Peyer's patch (tissue), 4 donors: ENCODE measurements at regions not wholly inside any gene's neighbourhood (a gene's known extent, or its start where the extent isn't known, plus 50 kb on each side); places are given as distances from the start of the nearest gene placed in this dataset.

Experiments used
- DNase-seq, 3 donors: peaks; one replicate each; pipeline ENCODE4 v3.0.0-alpha.2; 2017 to 2019
- H3K27ac ChIP-seq, 4 donors: fragments of 200-600 bp; sonication (generic); one replicate each; pipeline ENCODE4 v1.5.1; 2016 to 2019
- H3K27me3 ChIP-seq, 2 donors: fragments of 200-600 bp; sonication (generic); one replicate each; pipeline ENCODE4 v1.5.1; 2019
- H3K36me3 ChIP-seq, 3 donors: fragments of 200-600 bp; sonication (generic); one replicate each; pipeline ENCODE4 v1.5.1; 2016 to 2019
- H3K4me1 ChIP-seq, 4 donors: fragments of 200-600 bp; sonication (generic); one replicate each; pipeline ENCODE4 v1.5.1; 2016 to 2019
- H3K4me3 ChIP-seq, 4 donors: fragments of 200-600 bp; sonication (generic); 1 replicate in 3 of 4; 2 replicates in 1 of 4; pipeline ENCODE4 v1.5.1; 2016 to 2019; ENCODE audit warnings: mild to moderate bottlenecking in 1 of 4
- H3K9me3 ChIP-seq, 4 donors: fragments of 200-600 bp; sonication (generic); one replicate each; pipeline ENCODE4 v1.5.1; 2016 to 2019; ENCODE audit warnings: mild to moderate bottlenecking in 1 of 4
- POLR2A ChIP-seq, 2 donors: fragments of 450-650 bp; IDR thresholded peaks; one replicate each; pipeline ENCODE4 v1.5.1; 2017; ENCODE audit warnings: antibody characterized with exemption in 2 of 2, mild to moderate bottlenecking in 2 of 2, moderate library complexity in 2 of 2
- TF ChIP-seq, protein P1 (sequence below), 6 experiments: fragments of 450-650 bp in 4 of 6; fragments of 200-600 bp in 2 of 6; sonication (generic) in 1 of 6; IDR thresholded peaks; one replicate each; pipeline ENCODE4 v1.5.1; 2017 to 2019; ENCODE audit warnings: antibody characterized with exemption in 6 of 6, mild to moderate bottlenecking in 3 of 6, moderate library complexity in 1 of 6

DNA sequence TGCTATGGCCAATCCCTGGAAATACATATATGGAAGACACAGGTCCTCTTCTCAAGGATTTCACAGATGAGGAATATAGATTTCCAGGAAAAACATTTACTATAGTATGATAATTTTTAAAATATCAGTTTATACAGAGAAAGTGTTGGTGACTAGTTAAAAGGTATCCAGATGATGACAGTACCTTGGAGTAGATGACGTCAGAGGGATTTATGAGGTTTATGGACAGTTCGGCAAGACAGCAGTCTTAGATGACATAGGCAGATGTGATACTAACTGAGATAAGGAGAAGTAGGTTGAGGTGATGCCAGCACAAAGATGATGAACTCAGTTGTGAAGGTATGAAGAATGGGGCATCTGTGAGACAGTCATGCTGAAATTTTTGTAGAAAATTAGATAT is 750.3 kb downstream of the PRELID2 start:
- Histone ChIP-seq H3K9me3 (no peaks in the 10 kb centered on the region), H3K27ac (no peak overlapping the region), H3K4me1 (no peaks in the 10 kb centered on the region), H3K27me3 (no peaks in the 10 kb centered on the region), H3K36me3 (no peaks in the 10 kb centered on the region), H3K4me3 (no peak overlapping the region)
- TF ChIP-seq, protein P1, sequence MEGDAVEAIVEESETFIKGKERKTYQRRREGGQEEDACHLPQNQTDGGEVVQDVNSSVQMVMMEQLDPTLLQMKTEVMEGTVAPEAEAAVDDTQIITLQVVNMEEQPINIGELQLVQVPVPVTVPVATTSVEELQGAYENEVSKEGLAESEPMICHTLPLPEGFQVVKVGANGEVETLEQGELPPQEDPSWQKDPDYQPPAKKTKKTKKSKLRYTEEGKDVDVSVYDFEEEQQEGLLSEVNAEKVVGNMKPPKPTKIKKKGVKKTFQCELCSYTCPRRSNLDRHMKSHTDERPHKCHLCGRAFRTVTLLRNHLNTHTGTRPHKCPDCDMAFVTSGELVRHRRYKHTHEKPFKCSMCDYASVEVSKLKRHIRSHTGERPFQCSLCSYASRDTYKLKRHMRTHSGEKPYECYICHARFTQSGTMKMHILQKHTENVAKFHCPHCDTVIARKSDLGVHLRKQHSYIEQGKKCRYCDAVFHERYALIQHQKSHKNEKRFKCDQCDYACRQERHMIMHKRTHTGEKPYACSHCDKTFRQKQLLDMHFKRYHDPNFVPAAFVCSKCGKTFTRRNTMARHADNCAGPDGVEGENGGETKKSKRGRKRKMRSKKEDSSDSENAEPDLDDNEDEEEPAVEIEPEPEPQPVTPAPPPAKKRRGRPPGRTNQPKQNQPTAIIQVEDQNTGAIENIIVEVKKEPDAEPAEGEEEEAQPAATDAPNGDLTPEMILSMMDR (IDR thresholded peaks at IDR 0.05), result no peak
- no peak for TF ChIP-seq POLR2A (IDR thresholded peaks at IDR 0.05)
- DNase-seq, result no peak

DNA sequence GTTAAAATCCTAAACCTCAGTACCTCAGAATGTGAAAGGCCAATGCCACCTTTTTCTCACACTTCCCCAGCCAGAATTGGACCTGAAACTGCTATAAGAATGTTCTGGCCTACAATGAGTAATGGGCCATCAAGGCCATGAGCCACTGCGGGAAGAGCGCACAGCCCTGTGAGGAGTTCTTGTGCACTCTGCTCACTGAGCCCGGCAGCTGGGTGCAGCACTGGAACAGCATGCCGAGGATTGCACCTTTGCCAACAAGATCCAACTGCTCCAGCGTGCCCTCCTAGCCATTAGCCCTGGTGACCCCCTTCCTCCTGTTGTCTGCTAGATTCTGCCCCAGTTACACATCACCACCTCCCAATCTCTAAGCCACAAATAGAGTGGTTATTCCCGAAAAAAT is 758.1 kb downstream of the PRELID2 start:
- Histone ChIP-seq H3K9me3 (no peaks in the 10 kb centered on the region), H3K36me3 (no peaks in the 10 kb centered on the region), H3K27me3 (no peaks in the 10 kb centered on the region), H3K4me1 (no peaks in the 10 kb centered on the region), H3K27ac (no peak overlapping the region), H3K4me3 (no peak overlapping the region)
- TF ChIP-seq, protein P1 (IDR thresholded peaks at IDR 0.05), result no peak
- no peak for TF ChIP-seq POLR2A (IDR thresholded peaks at IDR 0.05)
- no peak for DNase-seq

DNA sequence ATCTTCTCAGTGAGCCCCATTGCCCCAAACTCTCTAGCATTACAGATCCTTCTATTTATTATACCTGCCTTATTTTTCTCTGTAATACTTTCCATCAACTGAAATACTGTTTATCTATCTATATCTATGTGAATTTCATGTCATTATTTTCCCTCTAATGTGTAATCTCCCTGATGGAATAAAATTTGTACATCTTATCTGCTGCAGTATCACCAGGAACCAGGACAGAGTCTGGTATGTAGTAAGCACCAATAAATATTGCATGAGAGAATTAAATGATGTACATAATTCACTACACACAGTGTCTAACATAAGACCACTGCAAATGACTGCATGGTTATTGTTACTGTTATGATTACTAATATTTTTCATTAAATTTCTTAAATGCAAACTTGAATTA is 759.1 kb downstream of the PRELID2 start:
- Histone ChIP-seq H3K27ac (no peak overlapping the region), H3K4me1 (no peaks in the 10 kb centered on the region), H3K27me3 (no peaks in the 10 kb centered on the region), H3K4me3 (no peak overlapping the region), H3K36me3 (no peaks in the 10 kb centered on the region), H3K9me3 (no peaks in the 10 kb centered on the region)
- no peak for DNase-seq
- TF ChIP-seq, protein P1 (IDR thresholded peaks at IDR 0.05), result no peak
- no peak for TF ChIP-seq POLR2A (IDR thresholded peaks at IDR 0.05)

DNA sequence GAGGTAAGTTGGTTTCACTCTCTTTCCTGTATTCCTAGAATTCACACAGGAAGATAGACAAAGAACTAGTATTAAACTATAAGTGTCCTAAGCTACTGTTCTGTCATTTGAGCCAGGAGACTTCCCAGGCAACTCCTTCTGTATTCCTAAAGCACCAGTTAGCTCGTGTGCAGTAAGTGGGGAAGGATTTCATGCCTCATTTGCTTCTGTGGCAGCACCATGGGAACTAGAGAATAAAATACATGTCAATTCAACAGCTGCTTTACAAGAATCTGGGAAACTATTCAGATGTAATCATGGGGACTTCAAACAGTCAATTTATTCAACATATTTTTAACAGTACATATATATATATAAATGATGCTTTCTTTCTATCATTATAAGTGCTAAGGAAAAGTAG is 762.3 kb downstream of the PRELID2 start:
- no peaks in the 10 kb centered on the region for H3K27me3 ChIP-seq
- H3K4me1 ChIP-seq, result no peaks in the 10 kb centered on the region
- H3K4me3 ChIP-seq, result no peak overlapping the region
- H3K27ac ChIP-seq, result no peak overlapping the region
- no peak for DNase-seq
- H3K36me3 ChIP-seq, result no peaks in the 10 kb centered on the region
- TF ChIP-seq, protein P1 (IDR thresholded peaks at IDR 0.05), result no peak
- no peak for TF ChIP-seq POLR2A (IDR thresholded peaks at IDR 0.05)
- no peaks in the 10 kb centered on the region for H3K9me3 ChIP-seq

DNA sequence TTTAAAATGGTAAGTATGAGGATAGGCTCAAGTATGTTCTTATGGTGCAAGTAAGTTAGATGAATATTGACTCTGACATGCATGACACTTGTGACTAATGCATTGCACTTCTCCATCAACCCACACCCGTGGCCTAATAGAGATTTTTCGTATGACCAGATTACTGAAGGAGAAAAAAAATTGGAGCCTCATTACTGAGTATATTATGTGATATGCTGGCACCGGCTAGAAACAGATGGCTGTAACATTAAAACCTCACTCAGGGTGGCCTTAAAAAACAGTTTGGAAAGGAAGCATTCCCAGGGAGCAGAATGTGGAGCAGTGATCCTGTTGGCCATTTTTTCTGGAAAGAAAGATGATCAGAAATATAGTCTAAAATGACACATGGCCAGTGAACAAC is 766.4 kb downstream of the PRELID2 start:
- TF ChIP-seq POLR2A (IDR thresholded peaks at IDR 0.05), result no peak
- TF ChIP-seq, protein P1 (IDR thresholded peaks at IDR 0.05), result no peak
- no peak overlapping the region for H3K27ac ChIP-seq
- H3K4me1 ChIP-seq, result no peaks in the 10 kb centered on the region
- H3K36me3 ChIP-seq, result no peaks in the 10 kb centered on the region
- no peak for DNase-seq
- no peaks in the 10 kb centered on the region for H3K9me3 ChIP-seq
- H3K27me3 ChIP-seq, result no peaks in the 10 kb centered on the region
- no peak overlapping the region for H3K4me3 ChIP-seq
